PC-9 (cell line): ENCODE measurements at regions not wholly inside any gene's neighbourhood (a gene's known extent, or its start where the extent isn't known, plus 50 kb on each side); places are given as distances from the start of the nearest gene placed in this dataset.

Source experiments
- CTCF ChIP-seq: fragments of 200-600 bp; sonication (generic); conservative IDR thresholded peaks from 2 replicates; pipeline ENCODE4 v1.6.1; 2017; ENCODE audit warnings: mixed run types, antibody characterized with exemption, mild to moderate bottlenecking, moderate library complexity
- EZH2 ChIP-seq: fragments of 200-600 bp; sonication (generic); IDR thresholded peaks from 2 replicates; pipeline ENCODE4 v1.8.0; 2017; ENCODE audit warnings: antibody characterized with exemption, low read depth

- no peak for TF ChIP-seq EZH2
- TF ChIP-seq CTCF: no peak
Measured at GRCh38 chr6:164035900-164036485, 621.5 kb downstream of the QKI start.
